ENCODE measurements at regions not wholly inside any gene's neighbourhood (a gene's known extent, or its start where the extent isn't known, plus 50 kb on each side); places are given as distances from the start of the nearest gene placed in this dataset.

- no peak for TF ChIP-seq CTCF (conservative IDR thresholded peaks at IDR 0.05; ENCODE audit: low read length)
- no peak for TF ChIP-seq EZH2phosphoT487 (IDR thresholded peaks at IDR 0.05; ENCODE audit: borderline replicate concordance)
These were observed 95.7 kb upstream of the SVIL start for GRCh38 chr10:29730458-29730857.

Measured in Loucy (cell line).